ENCODE measurements at regions not wholly inside any gene's neighbourhood (a gene's known extent, or its start where the extent isn't known, plus 50 kb on each side); places are given as distances from the start of the nearest gene placed in this dataset.

DNA sequence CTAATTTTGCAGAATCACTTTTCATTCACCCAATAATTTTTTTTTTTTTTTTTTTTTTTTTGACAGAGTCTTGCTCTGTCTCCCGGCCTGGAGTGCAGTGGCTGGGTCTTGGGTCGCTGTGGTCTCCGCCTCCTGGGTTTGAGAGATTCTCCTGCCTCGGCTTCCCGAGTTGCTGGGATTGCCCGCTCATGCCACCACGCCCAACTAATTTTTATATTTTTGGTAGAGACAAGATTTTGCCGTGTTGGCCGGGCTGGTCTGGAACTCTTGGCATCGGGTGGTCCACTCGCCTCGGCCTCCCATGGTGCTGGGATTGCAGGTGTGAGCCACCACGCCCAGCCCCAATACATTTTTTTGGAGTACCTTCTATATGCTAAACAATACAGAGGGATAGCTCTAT lies 1120.0 kb upstream of the ATXN8OS start:
- TF ChIP-seq, protein P1, sequence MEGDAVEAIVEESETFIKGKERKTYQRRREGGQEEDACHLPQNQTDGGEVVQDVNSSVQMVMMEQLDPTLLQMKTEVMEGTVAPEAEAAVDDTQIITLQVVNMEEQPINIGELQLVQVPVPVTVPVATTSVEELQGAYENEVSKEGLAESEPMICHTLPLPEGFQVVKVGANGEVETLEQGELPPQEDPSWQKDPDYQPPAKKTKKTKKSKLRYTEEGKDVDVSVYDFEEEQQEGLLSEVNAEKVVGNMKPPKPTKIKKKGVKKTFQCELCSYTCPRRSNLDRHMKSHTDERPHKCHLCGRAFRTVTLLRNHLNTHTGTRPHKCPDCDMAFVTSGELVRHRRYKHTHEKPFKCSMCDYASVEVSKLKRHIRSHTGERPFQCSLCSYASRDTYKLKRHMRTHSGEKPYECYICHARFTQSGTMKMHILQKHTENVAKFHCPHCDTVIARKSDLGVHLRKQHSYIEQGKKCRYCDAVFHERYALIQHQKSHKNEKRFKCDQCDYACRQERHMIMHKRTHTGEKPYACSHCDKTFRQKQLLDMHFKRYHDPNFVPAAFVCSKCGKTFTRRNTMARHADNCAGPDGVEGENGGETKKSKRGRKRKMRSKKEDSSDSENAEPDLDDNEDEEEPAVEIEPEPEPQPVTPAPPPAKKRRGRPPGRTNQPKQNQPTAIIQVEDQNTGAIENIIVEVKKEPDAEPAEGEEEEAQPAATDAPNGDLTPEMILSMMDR (IDR thresholded peaks at IDR 0.05; ENCODE audit: low read depth, low read length) = no peak

DNA sequence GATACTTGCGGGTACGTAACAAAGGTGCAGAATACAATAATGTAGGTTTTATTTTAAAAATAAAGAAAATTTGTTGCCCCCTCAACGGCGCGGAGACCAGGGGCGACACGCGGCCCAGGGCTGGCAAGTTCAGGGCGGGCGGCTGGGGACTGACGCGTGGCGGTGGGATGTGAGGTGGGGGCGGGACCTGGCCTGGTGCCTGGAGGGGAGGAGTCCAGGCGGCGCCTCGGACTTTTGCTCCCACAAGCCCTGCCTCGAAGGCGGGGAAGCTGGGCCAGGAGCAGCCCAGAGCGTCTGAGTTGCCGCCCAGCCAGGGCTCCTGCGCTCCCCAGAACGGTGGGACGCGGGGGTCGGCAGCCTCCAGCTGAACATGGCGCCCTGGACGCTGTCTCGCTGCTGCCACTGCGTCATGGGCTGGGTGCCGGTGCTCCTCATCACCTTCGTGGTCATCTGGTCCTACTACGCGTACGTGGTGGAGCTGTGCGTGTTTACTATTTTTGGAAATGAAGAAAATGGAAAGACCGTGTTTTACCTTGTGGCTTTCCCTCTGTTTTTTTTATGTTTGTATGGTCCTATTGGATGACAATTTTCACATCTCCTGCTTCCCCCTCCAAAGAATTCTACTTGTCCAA lies 1122.8 kb upstream of the ATXN8OS start:
- no peak overlapping the region for H3K4me3 ChIP-seq (ENCODE audit: low read depth, low read length)
- TF ChIP-seq, protein P1 (IDR thresholded peaks at IDR 0.05; ENCODE audit: low read depth, low read length) = no peak

More for the DNA sequence above, 1120.0 kb upstream of the ATXN8OS start:
- H3K4me3 ChIP-seq (ENCODE audit: low read depth, low read length) = no peak overlapping the region

DNA sequence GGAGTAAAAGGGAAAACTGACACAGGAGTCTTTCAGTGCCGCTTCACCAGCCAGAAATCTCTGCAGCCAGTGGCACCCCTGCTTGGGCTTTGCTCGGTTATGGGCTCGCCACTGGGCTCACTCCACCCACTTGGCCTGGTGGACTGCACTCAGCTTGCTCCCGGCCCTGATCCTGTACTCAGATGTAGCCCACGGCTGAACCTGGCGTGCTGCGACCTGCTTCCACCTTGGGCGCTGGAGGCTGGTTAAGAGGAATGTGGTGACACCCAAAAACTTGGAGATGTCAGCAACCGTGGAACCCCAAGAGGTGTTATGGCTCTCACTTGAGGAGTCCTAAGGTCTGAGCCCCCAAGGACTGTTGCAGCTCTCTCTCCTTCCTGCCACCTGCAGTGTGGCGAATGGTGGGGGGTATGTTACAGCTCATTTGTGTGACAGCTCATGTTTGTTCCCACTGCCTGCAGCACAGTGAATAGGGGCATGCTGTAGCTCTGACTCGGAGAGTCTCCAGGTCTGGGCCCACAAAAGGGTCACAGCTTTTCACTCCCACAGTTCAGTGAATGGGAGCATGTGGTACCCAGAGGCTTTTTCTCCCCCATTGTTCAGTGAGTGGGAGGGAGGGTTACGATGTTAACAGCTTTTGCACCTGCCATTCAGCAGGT lies 1124.5 kb upstream of the ATXN8OS start:
- H3K4me3 ChIP-seq (ENCODE audit: low read depth, low read length) = no peak overlapping the region
- TF ChIP-seq, protein P1 (IDR thresholded peaks at IDR 0.05; ENCODE audit: low read depth, low read length) = no peak

DNA sequence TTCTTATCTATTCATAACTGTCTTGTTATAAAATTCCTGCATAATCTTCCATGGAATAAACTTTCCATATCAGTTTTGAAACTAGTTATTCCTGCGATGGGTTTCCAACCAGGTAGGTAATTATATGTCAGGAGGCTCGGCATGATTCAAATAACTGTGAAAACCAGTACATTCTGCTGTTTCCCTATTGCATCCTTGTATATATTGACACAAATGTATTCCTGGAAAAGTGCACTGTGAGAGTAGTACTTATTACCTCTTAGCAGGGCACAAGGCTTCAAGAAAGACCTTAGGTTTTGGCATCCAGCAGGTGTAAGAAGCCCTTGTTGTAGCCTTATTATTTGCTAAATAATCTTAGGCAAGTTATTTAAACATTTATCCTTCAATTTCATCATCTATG lies 1131.3 kb upstream of the ATXN8OS start:
- H3K4me3 ChIP-seq (ENCODE audit: low read depth, low read length) = no peak overlapping the region
- TF ChIP-seq, protein P1 (IDR thresholded peaks at IDR 0.05; ENCODE audit: low read depth, low read length) = no peak

DNA sequence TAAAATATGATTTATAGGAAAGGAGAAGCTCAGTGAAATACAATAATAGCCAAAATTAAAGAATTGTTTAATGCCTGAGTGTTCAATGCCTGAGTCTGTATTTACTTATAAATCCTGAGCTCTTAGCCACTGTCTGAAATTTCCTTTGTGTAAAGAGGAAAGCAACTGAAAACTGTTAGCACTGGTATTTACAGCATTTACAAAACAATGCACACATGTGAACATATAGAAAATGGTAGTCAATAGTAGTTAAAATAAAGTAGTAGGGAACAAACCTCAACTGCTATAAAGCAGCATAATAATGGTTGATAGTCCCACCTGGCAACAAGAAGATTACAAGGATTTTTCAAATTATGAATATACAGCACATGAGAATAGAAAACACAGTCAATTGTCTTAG lies 1137.1 kb upstream of the ATXN8OS start:
- H3K4me3 ChIP-seq (ENCODE audit: low read depth, low read length) = no peak overlapping the region
- TF ChIP-seq, protein P1 (IDR thresholded peaks at IDR 0.05; ENCODE audit: low read depth, low read length) = no peak

DNA sequence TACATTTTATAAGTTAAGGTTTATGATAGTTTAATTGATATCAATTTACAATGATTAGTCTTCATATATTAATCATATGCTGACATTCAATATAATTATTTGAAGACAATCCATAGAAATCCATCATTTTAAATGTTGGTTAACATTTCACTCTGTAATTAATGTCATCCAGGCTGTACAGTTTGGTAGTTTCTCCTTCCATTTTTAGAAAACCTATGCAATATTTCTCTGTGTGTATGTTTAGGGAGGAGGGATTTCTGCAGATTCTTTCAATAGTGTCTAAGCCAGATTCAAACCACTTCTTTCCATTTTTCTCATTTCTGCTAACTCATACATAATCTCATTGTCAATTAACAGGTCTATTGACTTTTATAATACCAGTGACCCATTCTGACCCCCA lies 1159.0 kb upstream of the ATXN8OS start:
- H3K4me3 ChIP-seq (ENCODE audit: low read depth, low read length) = no peak overlapping the region

DNA sequence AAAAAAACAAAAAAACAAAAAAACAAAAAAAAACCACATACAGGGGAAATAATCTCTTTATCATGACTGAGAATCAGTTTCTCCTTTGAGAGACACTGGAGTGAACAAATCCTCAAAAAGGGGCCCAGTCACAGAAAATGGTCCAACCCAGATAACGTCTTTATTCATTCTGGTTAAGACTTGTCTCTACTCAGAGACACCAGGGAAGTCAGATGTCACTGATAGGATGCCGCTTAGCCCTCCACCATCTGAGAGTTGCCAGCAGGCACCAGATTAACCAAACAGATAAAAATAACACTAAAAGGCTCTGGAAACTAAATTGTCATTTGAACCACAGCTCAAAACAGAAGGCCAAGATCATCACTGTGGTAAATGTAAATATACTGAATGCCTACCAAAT lies 1163.4 kb upstream of the ATXN8OS start:
- TF ChIP-seq, protein P1 (IDR thresholded peaks at IDR 0.05; ENCODE audit: low read depth, low read length) = no peak
- no peak overlapping the region for H3K4me3 ChIP-seq (ENCODE audit: low read depth, low read length)

More for the DNA sequence above, 1159.0 kb upstream of the ATXN8OS start:
- TF ChIP-seq, protein P1 (IDR thresholded peaks at IDR 0.05; ENCODE audit: low read depth, low read length) = no peak

All from WI38 (cell line).